MCF 10A (cell line): ENCODE measurements at regions not wholly inside any gene's neighbourhood (a gene's known extent, or its start where the extent isn't known, plus 50 kb on each side); places are given as distances from the start of the nearest gene placed in this dataset.

Experiments used
- BruUV-seq: library from RNA; stranded (reverse); fragments of 400-500 nt; replicated peaks from 2 replicates; lab custom pipeline; 2021; lab: Mats Ljungman, UMichigan
- CTCF ChIA-PET: fragments of 300-600 bp; sonication (Branson Sonifier 250); formaldehyde crosslinking; extraction: SDS; loops from one replicate; lab custom pipeline; 2021; ENCODE audit warnings: antibody characterized with exemption, inconsistent platforms; lab: Yijun Ruan, JAX
- POLR2A ChIA-PET: fragments of 300-600, 350-650 bp; sonication (Branson Sonifier 250); formaldehyde crosslinking; extraction: SDS; loops from one replicate; lab custom pipeline; 2020; ENCODE audit warnings: antibody characterized with exemption, inconsistent platforms; lab: Yijun Ruan, JAX
- DNase-seq: peaks from one replicate; pipeline ENCODE4 v3.0.0-alpha.2; 2018; ENCODE audit not compliant: unreplicated experiment
- H3K27ac Mint-ChIP-seq: one replicate; pipeline ENCODE4 v1.8.0; 2022; ENCODE audit warnings: mild to moderate bottlenecking, low read depth, mixed read lengths; ENCODE audit not compliant: unreplicated experiment
- H3K27me3 Mint-ChIP-seq: one replicate; pipeline ENCODE4 v1.8.0; 2022; ENCODE audit warnings: mixed read lengths; ENCODE audit not compliant: insufficient read depth, unreplicated experiment
- H3K36me3 Mint-ChIP-seq: one replicate; pipeline ENCODE4 v1.8.0; 2022; ENCODE audit warnings: mild to moderate bottlenecking, moderate library complexity, mixed read lengths; ENCODE audit not compliant: insufficient read depth, unreplicated experiment
- H3K4me1 Mint-ChIP-seq: one replicate; pipeline ENCODE4 v1.8.0; 2022; ENCODE audit warnings: mixed read lengths; ENCODE audit not compliant: insufficient read depth, unreplicated experiment
- H3K4me3 Mint-ChIP-seq: one replicate; pipeline ENCODE4 v1.8.0; 2022; ENCODE audit warnings: mild to moderate bottlenecking, moderate library complexity, mixed read lengths; ENCODE audit not compliant: unreplicated experiment
- H3K9me3 Mint-ChIP-seq: one replicate; pipeline ENCODE4 v1.8.0; 2022; ENCODE audit warnings: mixed read lengths; ENCODE audit not compliant: unreplicated experiment
- intact Hi-C: fragments of 100-400 bp; cut with micrococcal nuclease; formaldehyde crosslinking; loops from 2 replicates; pipeline ENCODE4 v1.14.1; 2022
- TF ChIP-seq, protein P1 (sequence below): fragments of 200-600 bp; IDR thresholded peaks from one replicate; pipeline ENCODE4 v1.8.0; 2022; ENCODE audit warnings: antibody characterized with exemption, mild to moderate bottlenecking; ENCODE audit not compliant: unreplicated experiment

DNA sequence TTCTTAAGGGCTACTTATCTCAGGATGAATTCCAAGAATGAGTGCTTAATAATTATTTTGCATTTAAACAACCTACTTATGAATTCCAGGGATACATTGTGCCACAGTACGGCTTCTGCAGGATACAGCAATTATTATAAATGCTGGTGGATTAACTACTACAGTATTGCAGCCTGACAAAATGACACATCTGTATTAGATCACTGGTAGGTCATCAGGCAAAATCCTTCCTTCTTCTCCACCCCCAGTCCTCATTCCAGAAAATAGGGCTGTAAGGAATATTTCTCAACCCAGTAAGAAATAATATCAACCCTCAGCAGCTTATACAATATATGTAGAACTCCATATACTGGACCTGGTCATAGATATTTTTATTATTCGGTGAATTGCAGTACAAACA, 79.3 kb upstream of the RORA start:
- Mint-ChIP-seq H3K4me3 (no peak overlapping the region), H3K36me3 (peaks cover 7% of the 10 kb centered on the region), H3K27ac (no peak overlapping the region), H3K9me3 (peaks cover 10% of the 10 kb centered on the region), H3K4me1 (no peaks in the 10 kb centered on the region), H3K27me3 (peaks cover 48% of the 10 kb centered on the region)
- no peak for DNase-seq
- intact Hi-C loops, result no loop called here
- BruUV-seq, result no TSS peak
- TF ChIP-seq, protein P1, sequence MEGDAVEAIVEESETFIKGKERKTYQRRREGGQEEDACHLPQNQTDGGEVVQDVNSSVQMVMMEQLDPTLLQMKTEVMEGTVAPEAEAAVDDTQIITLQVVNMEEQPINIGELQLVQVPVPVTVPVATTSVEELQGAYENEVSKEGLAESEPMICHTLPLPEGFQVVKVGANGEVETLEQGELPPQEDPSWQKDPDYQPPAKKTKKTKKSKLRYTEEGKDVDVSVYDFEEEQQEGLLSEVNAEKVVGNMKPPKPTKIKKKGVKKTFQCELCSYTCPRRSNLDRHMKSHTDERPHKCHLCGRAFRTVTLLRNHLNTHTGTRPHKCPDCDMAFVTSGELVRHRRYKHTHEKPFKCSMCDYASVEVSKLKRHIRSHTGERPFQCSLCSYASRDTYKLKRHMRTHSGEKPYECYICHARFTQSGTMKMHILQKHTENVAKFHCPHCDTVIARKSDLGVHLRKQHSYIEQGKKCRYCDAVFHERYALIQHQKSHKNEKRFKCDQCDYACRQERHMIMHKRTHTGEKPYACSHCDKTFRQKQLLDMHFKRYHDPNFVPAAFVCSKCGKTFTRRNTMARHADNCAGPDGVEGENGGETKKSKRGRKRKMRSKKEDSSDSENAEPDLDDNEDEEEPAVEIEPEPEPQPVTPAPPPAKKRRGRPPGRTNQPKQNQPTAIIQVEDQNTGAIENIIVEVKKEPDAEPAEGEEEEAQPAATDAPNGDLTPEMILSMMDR, result no peak
- POLR2A ChIA-PET, result no interaction called here
- CTCF ChIA-PET, result no interaction called here

DNA sequence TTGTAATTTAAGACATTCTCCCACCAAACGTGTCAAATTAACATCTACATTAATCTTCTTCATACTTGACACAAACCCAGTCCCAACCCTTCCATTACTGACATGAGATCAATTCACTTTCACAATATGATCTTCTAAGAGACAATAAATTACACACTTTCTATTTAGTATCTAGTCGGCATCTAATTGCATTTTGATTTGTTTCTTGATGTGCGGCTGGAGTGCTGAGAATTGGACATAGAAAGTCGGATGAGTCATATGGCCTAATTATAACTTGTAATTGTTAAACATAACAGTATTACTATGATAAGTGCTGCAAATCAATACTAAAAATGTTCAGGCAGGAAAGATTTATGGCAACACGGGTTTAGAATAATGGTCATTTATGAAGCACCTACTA, 78.4 kb upstream of the RORA start:
- H3K4me3 Mint-ChIP-seq, result no peak overlapping the region
- intact Hi-C loops, result no loop called here
- ChIA-PET CTCF (interaction anchor here (0.7 kb wide), 1 partner anchor 9 kb away, joined by 3 read pairs; no protein-coding TSS in a partner anchor), POLR2A (no interaction called here)
- H3K4me1 Mint-ChIP-seq, result no peaks in the 10 kb centered on the region
- DNase-seq, result no peak
- TF ChIP-seq, protein P1, result no peak
- no TSS peak for BruUV-seq
- H3K9me3 Mint-ChIP-seq, result peaks cover 10% of the 10 kb centered on the region
- peaks cover 40% of the 10 kb centered on the region for H3K27me3 Mint-ChIP-seq
- no peak overlapping the region for H3K27ac Mint-ChIP-seq
- H3K36me3 Mint-ChIP-seq, result peaks cover 7% of the 10 kb centered on the region

DNA sequence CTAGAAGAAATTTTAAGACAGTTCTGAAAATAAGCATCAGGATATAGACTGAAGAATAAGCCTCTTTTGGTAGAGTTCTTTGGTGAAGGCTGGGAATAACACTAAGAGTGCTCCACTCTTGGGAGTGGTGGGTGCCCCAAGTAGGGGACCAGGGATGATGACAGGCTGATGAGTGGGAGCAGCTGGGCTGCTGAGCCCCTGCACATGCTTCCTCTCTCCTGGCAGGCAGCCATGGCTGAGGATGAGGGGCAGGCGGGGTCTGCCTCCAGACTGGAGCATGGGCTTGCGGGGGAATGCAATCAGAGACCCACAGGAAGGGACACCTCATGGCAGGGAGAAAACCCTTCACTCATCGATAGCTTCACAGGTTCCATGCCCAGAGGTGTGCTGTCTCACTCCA, 72.6 kb upstream of the RORA start:
- TF ChIP-seq, protein P1, result no peak
- Mint-ChIP-seq H3K4me3 (no peak overlapping the region), H3K36me3 (peaks cover 7% of the 10 kb centered on the region), H3K9me3 (peaks cover 10% of the 10 kb centered on the region), H3K4me1 (no peaks in the 10 kb centered on the region), H3K27me3 (peaks cover 31% of the 10 kb centered on the region), H3K27ac (no peak overlapping the region)
- ChIA-PET CTCF (no interaction called here), POLR2A (no interaction called here)
- DNase-seq, result no peak
- intact Hi-C loops, result no loop called here
- BruUV-seq, result no TSS peak

DNA sequence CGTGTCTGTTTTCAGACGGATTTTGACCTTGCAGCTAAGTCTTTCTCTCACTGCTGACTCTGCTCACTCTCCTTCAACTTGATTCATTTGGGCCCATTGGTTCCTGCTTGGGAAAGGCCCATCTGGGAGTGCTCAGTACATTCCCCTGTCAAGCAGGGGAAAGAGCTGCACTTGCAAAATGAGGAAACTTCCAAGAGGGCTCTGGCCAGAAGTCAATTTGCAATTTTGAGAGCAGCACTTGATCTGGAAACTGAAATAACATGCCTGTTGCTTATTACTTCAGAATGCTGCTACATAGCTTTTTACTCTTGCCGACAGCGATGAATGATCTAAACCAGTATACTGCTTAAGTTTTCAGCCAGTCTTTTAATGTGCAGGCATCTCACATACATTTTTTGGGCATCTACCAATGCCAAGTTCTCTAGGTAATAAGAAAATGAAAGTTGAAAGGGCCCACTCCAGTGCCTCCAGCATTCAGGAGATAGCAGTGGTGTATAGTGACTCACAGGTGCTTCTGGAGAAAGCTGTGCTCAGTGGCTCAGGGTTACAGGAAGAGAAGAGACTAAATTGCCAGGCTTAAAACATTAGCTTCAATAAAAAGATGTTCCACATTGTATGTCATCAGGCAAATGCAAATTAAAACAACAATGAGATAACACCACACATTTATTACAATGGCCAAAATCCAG, 70.1 kb upstream of the RORA start:
- BruUV-seq, result no TSS peak

More for the DNA sequence above, 70.1 kb upstream of the RORA start:
- Mint-ChIP-seq H3K4me3 (no peak overlapping the region), H3K27me3 (peaks cover 18% of the 10 kb centered on the region), H3K9me3 (no peaks in the 10 kb centered on the region), H3K36me3 (no peaks in the 10 kb centered on the region), H3K4me1 (no peaks in the 10 kb centered on the region), H3K27ac (no peak overlapping the region)
- intact Hi-C loops, result no loop called here
- TF ChIP-seq, protein P1, result no peak
- CTCF ChIA-PET, result interaction anchor here (0.6 kb wide), 1 partner anchor 31 kb away, joined by 3 read pairs; no protein-coding TSS in a partner anchor
- POLR2A ChIA-PET, result no interaction called here
- DNase-seq, result no peak
